Duodenal mucosa (tissue), 2 donors: ENCODE measurements at regions not wholly inside any gene's neighbourhood (a gene's known extent, or its start where the extent isn't known, plus 50 kb on each side); places are given as distances from the start of the nearest gene placed in this dataset.
"Not testable (repeated sequence)": the region's sequence is repeated elsewhere in the genome, so short reads cannot be mapped to it uniquely, and the experiment has no call there.

Experiments used
- H3K27ac ChIP-seq: one replicate; pipeline ENCODE4 v1.7.0; 2013; ENCODE audit warnings: low read depth, low read length
- H3K27me3 ChIP-seq, 2 donors: one replicate each; pipeline ENCODE4 v1.7.0; 2013; ENCODE audit warnings: low read length in 2 of 2, control low read depth in 1 of 2; ENCODE audit not compliant: insufficient read depth in 2 of 2, control insufficient read depth in 1 of 2
- H3K36me3 ChIP-seq, 2 donors: one replicate each; pipeline ENCODE4 v1.7.0; 2013; ENCODE audit warnings: low read length in 2 of 2, control low read depth in 1 of 2; ENCODE audit not compliant: insufficient read depth in 2 of 2, control insufficient read depth in 1 of 2
- H3K4me1 ChIP-seq, 2 donors: one replicate each; pipeline ENCODE4 v1.7.0; 2013; ENCODE audit warnings: low read length in 2 of 2, control low read depth in 1 of 2; ENCODE audit not compliant: insufficient read depth in 2 of 2, control insufficient read depth in 1 of 2
- H3K4me3 ChIP-seq, 2 donors: one replicate each; pipeline ENCODE4 v1.7.0; 2013; ENCODE audit warnings: low read length in 2 of 2, low read depth in 1 of 2
- H3K9ac ChIP-seq, 2 donors: one replicate each; pipeline ENCODE4 v1.7.0; 2013; ENCODE audit warnings: low read length in 2 of 2, low read depth in 1 of 2
- H3K9me3 ChIP-seq, 2 donors: one replicate each; pipeline ENCODE4 v1.7.0; 2013; ENCODE audit warnings: low read length in 2 of 2, control low read depth in 1 of 2; ENCODE audit not compliant: control insufficient read depth in 1 of 2

GRCh38 chr17:30720013-30720471 is 104.5 kb downstream of the CRLF3 start:
- Histone ChIP-seq H3K9ac (no peak overlapping the region), H3K36me3 (no peaks in the 10 kb centered on the region), H3K4me3 (no peak overlapping the region), H3K4me1 (no peaks in the 10 kb centered on the region), H3K9me3 (no peaks in the 10 kb centered on the region), H3K27ac (no peak overlapping the region), H3K27me3 (no peaks in the 10 kb centered on the region)

DNA sequence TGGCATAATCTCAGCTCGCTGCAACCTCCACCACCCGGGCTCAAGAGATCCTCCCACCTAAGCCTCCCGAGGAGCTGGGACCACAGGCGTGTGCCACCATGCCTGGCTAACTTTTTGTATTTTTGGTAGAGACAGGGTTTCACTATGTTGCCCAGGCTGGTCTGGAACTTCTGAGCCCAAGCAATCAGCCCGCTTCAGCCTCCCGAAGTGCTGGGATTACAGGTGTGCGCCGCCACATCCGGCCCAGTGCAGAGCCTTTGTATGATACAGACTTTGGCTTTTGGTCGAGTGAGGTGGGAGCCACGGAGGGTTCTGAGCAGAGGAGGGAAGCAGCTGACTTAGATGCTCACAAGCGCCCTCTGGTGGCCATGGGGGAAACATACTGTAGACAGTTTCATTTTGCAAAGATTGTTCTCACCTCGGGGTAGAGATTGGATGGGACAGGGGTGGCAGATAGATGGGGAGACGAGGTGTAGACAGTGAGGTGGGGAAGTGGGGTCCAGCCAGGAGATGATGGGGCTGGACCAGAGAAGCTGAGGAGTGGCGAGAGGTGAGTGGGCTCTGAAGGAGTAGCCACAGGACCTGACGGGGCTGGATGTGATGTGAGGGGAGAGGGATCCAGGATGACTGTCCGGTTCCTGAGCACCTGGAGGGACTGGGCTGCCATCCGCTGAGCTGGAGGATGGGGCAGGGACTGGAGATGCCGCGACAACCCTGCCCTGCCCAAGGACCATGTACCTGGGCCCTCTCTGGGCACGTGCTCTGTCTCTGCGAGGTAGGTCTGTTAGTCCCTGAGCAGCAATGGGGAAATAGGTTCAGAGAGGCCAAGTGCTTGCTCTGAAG is 105.1 kb downstream of the CRLF3 start:
- not testable (repeated sequence) for H3K4me1 ChIP-seq, H3K4me3 ChIP-seq, H3K27me3 ChIP-seq, H3K9ac ChIP-seq, H3K36me3 ChIP-seq, H3K9me3 ChIP-seq, H3K27ac ChIP-seq

GRCh38 chr17:30718691-30719090 is 105.8 kb downstream of the CRLF3 start:
- not testable (repeated sequence) for H3K4me3 ChIP-seq, H3K27ac ChIP-seq, H3K9me3 ChIP-seq, H3K4me1 ChIP-seq, H3K9ac ChIP-seq, H3K27me3 ChIP-seq, H3K36me3 ChIP-seq

- H3K27ac ChIP-seq, H3K27me3 ChIP-seq, H3K9me3 ChIP-seq, H3K9ac ChIP-seq, H3K4me3 ChIP-seq, H3K4me1 ChIP-seq, H3K36me3 ChIP-seq: not testable (repeated sequence)
Measured at GRCh38 chr17:30718099-30718447, 106.4 kb downstream of the CRLF3 start.

GRCh38 chr17:30717291-30718098 is 107.0 kb downstream of the CRLF3 start:
- H3K27me3 ChIP-seq = no peaks in the 10 kb centered on the region
- H3K9me3 ChIP-seq = no peaks in the 10 kb centered on the region
- H3K4me1 ChIP-seq = no peaks in the 10 kb centered on the region
- H3K4me3 ChIP-seq = no peak overlapping the region
- no peak overlapping the region for H3K27ac ChIP-seq
- H3K36me3 ChIP-seq = no peaks in the 10 kb centered on the region
- H3K9ac ChIP-seq = no peak overlapping the region

DNA sequence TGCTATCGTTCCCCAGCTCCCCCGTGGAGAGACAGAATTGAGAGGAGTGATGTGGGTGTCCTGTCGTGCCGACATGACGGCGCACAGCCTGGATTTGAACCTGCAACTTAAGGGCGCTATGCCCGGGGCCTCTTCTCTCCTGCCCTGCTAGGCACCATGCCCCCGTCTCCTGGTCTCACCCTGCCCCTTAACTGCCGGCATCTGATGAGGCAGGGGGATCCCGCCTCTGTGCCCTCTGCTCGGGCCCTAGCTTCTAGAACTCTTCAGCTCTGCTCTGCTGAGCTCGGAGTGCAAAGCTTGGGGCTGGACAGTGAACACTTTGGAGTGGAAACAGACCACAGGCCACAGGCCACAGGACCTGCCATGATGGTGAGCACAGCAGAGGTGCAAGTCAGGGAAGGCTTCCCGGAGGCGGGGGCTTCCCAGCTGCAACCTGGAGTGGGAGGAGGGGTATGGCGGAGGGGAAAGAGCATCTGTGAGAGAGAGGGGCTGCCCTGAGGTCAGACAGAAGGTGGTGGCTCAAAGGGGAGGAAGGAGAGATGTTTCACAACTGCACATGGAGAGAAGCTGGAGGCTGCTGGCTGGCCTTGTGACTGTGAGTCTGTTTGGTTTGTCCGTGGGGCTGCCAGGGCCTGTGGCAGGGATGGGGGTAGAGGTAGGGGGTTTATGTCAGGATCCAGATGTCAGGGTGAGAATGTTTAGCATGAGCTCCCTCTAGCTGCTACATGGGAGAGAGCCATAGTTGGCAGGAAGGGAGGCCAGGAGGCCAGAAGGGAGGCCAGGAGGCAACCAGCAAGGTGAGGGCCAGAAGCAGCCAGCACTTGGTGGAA is 107.8 kb downstream of the CRLF3 start:
- Histone ChIP-seq H3K36me3 (no peaks in the 10 kb centered on the region), H3K27ac (no peak overlapping the region), H3K9ac (no peak overlapping the region), H3K4me3 (no peak overlapping the region), H3K9me3 (no peaks in the 10 kb centered on the region), H3K27me3 (no peaks in the 10 kb centered on the region), H3K4me1 (no peaks in the 10 kb centered on the region)

- H3K4me1 ChIP-seq, H3K9me3 ChIP-seq, H3K4me3 ChIP-seq, H3K27ac ChIP-seq, H3K9ac ChIP-seq, H3K27me3 ChIP-seq, H3K36me3 ChIP-seq: not testable (repeated sequence)
Measured at GRCh38 chr17:30714825-30715622, 109.5 kb downstream of the CRLF3 start.

- H3K4me3 ChIP-seq, H3K27ac ChIP-seq, H3K36me3 ChIP-seq, H3K4me1 ChIP-seq, H3K27me3 ChIP-seq, H3K9me3 ChIP-seq, H3K9ac ChIP-seq: not testable (repeated sequence)
Measured at GRCh38 chr17:30713805-30714204, 110.7 kb downstream of the CRLF3 start.

GRCh38 chr17:30712859-30713258 is 111.6 kb downstream of the CRLF3 start:
- not testable (repeated sequence) for H3K27me3 ChIP-seq, H3K9ac ChIP-seq, H3K9me3 ChIP-seq, H3K36me3 ChIP-seq, H3K27ac ChIP-seq, H3K4me3 ChIP-seq, H3K4me1 ChIP-seq
